Stimulated activated CD4-positive, alpha-beta T cell treated with anti-CD3 and anti-CD28 coated beads, TNF-alpha, amount 100 ng/mL, for 48 hours (primary cell): ENCODE measurements at regions not wholly inside any gene's neighbourhood (a gene's known extent, or its start where the extent isn't known, plus 50 kb on each side); places are given as distances from the start of the nearest gene placed in this dataset.

Source experiments
- DNase-seq, 3 donors: peaks; one replicate each; pipeline ENCODE4 v3.0.0-alpha.2; 2020; ENCODE audit warnings: low read depth in 3 of 3

GRCh38 chr17:63132459-63132911, 166.4 kb downstream of the TANC2 start:
- no peak for DNase-seq

GRCh38 chr17:63133491-63133890, 167.5 kb downstream of the TANC2 start:
- no peak for DNase-seq

- no peak for DNase-seq
These were observed 168.8 kb downstream of the TANC2 start for GRCh38 chr17:63134867-63135266.

- no peak for DNase-seq
These were observed 170.5 kb downstream of the TANC2 start for GRCh38 chr17:63136369-63137012.

GRCh38 chr17:63137163-63137562, 171.1 kb downstream of the TANC2 start:
- DNase-seq = no peak

- DNase-seq = no peak
These were observed 172.7 kb downstream of the TANC2 start for GRCh38 chr17:63138713-63139112.

- DNase-seq = no peak
These were observed 173.3 kb downstream of the TANC2 start for GRCh38 chr17:63139356-63139755.

- DNase-seq = no peak
These were observed 174.2 kb downstream of the TANC2 start for GRCh38 chr17:63140255-63140654.

GRCh38 chr17:63142836-63143235, 176.8 kb downstream of the TANC2 start:
- DNase-seq = no peak

GRCh38 chr17:63150490-63150889, 184.5 kb downstream of the TANC2 start:
- DNase-seq = no peak

- DNase-seq = no peak
These were observed 185.0 kb downstream of the TANC2 start for GRCh38 chr17:63150994-63151464.

GRCh38 chr17:63151941-63152523, 186.0 kb downstream of the TANC2 start:
- no peak for DNase-seq

- DNase-seq = no peak
These were observed 187.5 kb downstream of the TANC2 start for GRCh38 chr17:63153488-63153887.

- DNase-seq = no peak
These were observed 188.7 kb downstream of the TANC2 start for GRCh38 chr17:63154586-63155244.

- DNase-seq = no peak
These were observed 191.0 kb downstream of the TANC2 start for GRCh38 chr17:63156986-63157385.

- DNase-seq = no peak
These were observed 196.5 kb downstream of the TANC2 start for GRCh38 chr17:63162406-63163157.

- no peak for DNase-seq
These were observed 197.1 kb downstream of the TANC2 start for GRCh38 chr17:63163158-63163520.

- no peak for DNase-seq
These were observed 199.4 kb downstream of the TANC2 start for GRCh38 chr17:63165400-63165799.

GRCh38 chr17:63170795-63171194, 204.8 kb downstream of the TANC2 start:
- no peak for DNase-seq

- DNase-seq = no peak
These were observed 205.7 kb downstream of the TANC2 start for GRCh38 chr17:63171428-63172393.

- DNase-seq = no peak
These were observed 207.4 kb downstream of the TANC2 start for GRCh38 chr17:63173450-63173849.
